Cardiac septum (tissue), 1 donor: ENCODE measurements at regions not wholly inside any gene's neighbourhood (a gene's known extent, or its start where the extent isn't known, plus 50 kb on each side); places are given as distances from the start of the nearest gene placed in this dataset.
"Not testable (repeated sequence)": the region's sequence is repeated elsewhere in the genome, so short reads cannot be mapped to it uniquely, and the experiment has no call there.

Source experiments
- DNase-seq: peaks from one replicate; pipeline ENCODE4 v3.0.0-alpha.2; 2020; ENCODE audit warnings: low spot score
- intact Hi-C: fragments of 100-400 bp; cut with DNase I; formaldehyde crosslinking; loops from one replicate; pipeline ENCODE4 v1.14.0; 2022
- donor health status: DM: no; HTN: no; CAD: no.

DNA sequence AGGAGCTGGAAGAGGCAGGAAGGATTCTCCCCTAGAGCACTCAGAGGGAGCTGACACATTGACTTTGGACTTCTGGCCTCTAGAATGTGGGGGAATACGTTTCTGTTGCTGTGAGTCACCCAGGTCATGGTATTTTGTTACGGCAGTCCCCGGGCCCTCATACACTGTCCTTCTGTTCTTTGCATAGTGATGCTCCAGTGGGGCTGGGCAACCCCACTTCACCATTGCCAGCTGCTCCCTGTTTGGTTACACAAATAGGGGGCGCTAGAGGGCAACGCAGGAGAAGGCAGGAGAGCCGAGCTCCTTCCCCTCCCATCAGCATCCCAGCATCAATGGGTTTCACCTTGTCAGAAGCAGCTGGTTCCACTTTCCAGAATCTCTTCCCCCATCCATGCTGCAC, 257.7 kb upstream of the FOXF1 start:
- no peak for DNase-seq

DNA sequence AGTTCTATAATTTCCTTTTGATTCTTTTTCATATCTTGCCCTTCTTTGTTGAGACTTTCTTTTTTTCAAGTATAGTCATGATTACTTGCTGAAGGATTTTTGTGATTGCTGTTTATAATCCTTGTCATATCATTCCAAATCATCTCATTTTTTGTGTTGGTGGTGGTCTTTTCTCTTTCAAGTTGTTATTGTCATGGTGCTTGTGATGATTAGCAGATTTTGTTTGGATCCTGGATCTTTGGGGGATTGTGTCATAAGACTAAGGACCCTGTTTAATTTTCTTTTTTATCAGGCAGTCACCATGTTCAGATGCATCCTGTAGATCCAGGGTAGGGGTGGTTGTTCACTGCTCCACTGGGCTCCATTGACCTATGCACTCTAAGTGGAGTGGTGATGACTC, 254.4 kb upstream of the FOXF1 start:
- no peak for DNase-seq
- intact Hi-C loops: no loop called here

More for the DNA sequence above, 257.7 kb upstream of the FOXF1 start:
- intact Hi-C loops: no loop called here

DNA sequence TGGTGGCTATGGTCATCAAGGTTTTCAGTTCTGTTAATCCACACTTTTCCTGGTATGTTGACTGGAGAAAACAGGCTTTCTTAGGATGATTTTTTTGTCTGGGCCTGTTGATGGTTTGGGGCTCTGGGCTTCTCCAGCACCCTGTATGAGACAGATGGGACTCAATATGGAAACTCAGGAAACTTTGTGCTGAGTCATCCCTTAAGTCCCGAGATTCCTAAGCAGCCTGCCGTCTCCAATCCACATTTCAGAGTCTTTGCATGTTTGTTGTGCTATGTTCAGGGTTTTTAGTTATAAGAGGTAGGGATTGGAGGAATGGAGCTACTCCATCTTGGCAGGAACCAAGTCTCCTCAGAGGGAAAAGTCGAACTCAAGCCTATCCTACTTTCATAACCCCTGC, 253.3 kb upstream of the FOXF1 start:
- intact Hi-C loops: no loop called here

DNA sequence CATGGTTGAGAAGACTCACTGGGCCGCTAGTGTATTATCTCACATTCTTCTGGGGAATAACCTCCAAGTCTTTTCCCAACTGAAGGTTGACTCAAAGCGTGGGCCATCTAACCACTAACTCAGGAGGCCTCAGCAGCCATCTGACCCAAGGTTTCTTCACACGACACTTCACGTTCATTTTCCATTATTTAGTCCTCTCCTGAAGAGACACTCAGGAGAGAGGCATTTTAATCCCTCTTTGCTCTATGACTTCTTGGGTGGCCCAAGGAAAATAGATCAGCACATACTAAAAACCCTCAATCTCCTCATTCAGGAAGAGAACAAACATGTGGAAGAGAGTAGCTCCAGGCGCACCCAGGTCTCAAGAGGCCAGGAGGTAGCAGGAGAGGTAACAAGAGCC, 252.8 kb upstream of the FOXF1 start:
- DNase-seq: no peak
- intact Hi-C loops: no loop called here

More for the DNA sequence above, 253.3 kb upstream of the FOXF1 start:
- DNase-seq: no peak

DNA sequence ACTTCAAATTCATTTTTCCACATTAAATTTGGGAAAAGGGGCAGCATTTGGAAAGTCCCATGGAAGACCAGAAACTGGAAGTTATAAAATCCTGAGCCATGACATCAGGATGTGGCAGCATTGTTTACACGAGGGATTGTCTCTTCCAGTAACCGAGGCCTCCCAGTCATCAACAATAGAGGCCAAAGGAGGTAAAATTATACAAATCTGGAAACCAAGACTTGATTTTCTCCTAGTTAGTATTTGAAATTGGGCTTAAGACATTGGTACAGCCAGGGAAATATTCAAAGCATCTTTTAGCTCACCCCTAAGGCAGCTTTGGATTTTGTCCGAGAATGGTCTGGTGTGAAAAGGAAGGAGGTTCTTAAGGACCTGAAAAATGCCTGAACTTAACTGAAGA, 251.6 kb upstream of the FOXF1 start:
- intact Hi-C loops: no loop called here
- DNase-seq: no peak

DNA sequence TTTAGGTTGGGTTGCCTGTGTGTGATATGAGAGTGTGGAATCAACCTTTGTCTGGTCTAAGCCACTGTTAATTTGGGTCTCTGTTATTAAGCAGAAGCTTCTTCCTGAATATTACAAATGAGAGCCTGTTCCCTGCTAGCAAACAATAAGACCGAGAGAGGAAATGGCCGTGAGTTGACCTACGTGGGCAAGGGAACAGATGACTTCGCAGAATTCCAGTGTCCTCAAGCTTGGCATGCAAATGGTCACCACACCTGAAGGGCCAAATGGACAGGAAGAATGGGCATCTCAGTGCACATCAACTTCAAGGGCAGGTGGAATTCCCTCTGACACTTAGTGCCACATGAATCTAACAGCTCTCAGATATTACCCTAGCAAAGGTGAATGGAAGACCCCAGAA, 250.8 kb upstream of the FOXF1 start:
- intact Hi-C loops: no loop called here
- DNase-seq: no peak

DNA sequence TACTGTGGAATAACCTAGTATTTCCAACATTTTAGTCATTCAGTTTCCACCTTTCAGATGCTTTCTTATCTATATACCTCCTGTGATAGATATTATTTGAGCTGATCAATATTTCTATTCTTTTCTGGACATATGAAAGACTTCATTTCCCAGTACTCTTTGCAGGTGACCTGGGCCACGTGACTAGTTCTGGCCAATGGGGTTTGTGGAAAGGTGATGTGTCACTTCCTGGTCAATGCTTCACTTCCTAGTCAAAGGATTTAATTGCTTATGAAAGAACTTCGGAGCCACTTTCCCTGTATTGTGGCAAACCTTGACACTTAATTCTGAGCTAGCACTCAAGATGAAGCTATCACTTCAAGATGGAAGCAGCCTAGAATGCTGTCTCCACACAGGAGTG, 248.9 kb upstream of the FOXF1 start:
- intact Hi-C loops: no loop called here
- no peak for DNase-seq

DNA sequence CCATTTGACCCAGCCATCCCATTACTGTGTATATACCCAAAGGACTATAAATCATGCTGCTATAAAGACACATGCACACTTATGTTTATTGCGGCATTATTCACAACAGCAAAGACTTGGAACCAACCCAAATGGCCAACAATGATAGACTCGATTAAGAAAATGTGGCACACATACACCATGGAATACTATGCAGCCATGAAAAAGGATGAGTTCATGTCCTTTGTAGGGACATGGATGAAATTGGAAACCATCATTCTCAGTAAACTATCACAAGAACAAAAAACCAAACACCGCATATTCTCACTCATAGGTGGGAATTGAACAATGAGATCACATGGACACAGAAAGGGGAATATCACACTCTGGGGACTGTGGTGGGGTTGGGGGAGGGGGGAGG, 242.7 kb upstream of the FOXF1 start:
- intact Hi-C loops, DNase-seq: not testable (repeated sequence)

DNA sequence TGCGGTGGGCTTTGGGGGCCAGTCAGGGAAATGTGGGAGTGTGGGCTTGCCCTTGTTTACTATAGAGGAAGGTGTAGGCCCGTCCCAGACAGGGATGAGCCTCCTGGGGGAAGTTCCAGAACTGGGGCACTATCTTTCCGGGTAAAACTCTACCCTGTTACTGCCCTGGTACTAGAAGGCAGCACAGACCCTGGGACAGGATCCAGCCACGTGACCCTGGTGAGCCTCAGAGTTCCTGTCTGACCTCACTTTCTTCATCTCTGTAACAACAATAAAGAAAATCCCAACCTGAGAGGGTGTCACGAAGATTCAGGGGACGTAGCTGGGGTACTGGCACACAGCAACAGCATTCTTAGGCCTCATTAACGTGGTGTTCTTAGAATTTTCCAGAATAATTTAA, 239.6 kb upstream of the FOXF1 start:
- intact Hi-C loops: no loop called here
- no peak for DNase-seq

DNA sequence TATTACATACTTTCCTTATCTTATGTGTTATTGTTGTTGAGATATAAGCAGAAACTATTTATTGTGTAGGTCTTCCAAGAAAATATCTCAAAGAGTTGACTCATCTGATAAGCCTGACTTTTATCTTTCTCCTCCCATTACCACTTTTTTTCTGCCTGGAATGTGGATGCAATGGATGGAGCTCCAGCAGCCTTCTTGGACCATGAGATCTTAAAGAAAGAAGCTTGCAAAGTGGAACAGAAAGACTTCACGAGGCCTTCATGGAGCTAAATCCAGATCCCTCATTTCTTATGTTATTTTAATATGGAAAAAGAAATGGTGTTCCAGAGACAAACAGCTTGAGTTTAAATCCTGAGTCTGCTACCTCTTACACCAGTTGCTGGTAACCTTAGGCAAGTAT, 237.6 kb upstream of the FOXF1 start:
- intact Hi-C loops: no loop called here
- no peak for DNase-seq

DNA sequence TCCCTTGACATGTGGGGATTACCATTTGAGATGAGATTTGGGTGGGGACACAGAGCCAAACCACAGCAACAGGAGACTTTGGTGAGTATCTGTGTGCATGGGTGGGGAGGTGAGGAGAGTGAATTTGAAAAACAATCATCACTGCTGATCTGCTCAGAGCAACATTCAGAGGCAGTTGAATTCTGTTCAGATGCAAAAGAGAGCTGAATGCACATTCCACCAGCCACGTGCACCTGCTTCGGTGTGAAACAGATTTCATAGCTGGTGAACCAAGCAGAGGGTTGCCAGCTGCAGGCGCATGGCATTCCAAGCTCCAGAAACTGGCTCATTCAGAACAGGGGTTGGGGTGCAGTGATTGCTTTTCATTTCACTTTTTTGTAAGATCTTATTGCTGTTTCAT, 233.1 kb upstream of the FOXF1 start:
- DNase-seq: no peak
- intact Hi-C loops: no loop called here

DNA sequence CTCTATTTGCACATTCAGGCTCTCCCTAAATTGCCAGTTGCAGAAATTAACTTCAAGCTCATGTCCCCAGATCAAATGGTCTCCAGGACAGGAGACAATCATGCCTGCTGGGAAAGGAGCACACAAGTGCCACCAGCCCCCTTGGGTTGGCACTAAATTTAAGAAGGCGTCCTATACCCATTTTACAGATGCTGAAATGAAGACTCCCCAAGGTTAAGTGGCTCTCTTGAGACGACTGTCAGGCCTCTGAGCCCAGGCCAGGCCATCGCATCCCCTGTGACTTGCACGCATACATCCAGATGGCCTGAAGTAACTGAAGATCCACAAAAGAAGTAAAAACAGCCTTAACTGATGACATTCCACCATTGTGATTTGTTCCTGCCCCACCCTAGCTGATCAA, 232.5 kb upstream of the FOXF1 start:
- intact Hi-C loops, DNase-seq: not testable (repeated sequence)

DNA sequence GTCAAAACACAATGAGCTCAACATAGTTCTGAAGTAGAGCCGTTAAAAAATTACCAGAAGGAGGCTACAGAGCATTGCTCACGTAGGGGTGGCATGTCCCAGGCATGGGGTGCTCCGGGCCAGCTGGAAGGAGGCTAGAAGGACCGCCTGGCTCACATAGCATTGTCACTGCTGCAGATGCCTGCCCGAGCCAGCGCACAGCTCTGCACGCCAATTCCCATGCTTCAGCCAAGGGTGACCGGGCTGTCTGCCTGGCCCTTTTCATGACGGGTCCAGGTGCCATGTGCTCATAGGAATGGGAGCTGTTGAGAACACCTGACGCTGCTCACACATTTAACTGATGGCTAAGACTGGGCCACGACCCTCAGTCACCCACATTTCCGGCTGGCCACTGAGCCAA, 228.9 kb upstream of the FOXF1 start:
- no peak for DNase-seq
- intact Hi-C loops: no loop called here

DNA sequence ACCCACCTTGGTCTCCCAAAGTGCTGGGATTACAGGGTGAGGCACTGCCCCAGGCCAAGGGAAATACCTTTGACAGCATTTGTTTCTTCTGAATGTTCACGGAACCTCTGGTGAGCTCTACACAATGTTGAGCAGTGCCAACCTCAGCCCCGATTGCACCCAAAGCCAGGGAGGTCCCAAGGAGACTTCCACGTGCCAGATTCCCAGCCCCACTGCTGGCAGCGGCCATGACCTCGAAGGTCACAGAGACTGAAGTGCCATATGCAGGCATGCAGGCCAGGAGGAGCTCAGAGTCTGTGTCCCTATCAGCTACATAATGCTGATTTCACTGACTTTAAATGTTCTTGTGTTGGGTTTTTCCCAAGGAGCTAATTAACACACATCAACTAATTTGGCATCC, 226.4 kb upstream of the FOXF1 start:
- DNase-seq: no peak
- intact Hi-C loops: no loop called here

DNA sequence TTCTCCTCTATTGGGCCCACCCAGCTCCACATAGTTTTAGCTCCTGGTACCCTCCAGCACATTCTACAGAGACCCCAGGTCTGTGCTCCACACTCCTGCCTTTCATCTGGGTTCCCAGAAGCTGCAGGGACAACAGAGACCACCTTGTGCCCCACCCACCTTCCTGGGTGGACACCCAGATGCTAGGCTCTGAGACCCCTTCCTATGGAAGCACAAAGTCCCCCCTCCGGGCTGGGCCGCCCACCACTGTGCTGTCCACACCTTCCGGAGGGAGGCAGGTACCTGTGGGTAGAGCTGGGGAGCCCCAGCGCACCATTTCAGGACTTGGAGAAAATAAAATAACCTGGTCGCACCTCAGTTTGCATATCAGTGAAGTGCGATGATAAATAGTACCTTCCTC, 224.9 kb upstream of the FOXF1 start:
- intact Hi-C loops: no loop called here
- no peak for DNase-seq

DNA sequence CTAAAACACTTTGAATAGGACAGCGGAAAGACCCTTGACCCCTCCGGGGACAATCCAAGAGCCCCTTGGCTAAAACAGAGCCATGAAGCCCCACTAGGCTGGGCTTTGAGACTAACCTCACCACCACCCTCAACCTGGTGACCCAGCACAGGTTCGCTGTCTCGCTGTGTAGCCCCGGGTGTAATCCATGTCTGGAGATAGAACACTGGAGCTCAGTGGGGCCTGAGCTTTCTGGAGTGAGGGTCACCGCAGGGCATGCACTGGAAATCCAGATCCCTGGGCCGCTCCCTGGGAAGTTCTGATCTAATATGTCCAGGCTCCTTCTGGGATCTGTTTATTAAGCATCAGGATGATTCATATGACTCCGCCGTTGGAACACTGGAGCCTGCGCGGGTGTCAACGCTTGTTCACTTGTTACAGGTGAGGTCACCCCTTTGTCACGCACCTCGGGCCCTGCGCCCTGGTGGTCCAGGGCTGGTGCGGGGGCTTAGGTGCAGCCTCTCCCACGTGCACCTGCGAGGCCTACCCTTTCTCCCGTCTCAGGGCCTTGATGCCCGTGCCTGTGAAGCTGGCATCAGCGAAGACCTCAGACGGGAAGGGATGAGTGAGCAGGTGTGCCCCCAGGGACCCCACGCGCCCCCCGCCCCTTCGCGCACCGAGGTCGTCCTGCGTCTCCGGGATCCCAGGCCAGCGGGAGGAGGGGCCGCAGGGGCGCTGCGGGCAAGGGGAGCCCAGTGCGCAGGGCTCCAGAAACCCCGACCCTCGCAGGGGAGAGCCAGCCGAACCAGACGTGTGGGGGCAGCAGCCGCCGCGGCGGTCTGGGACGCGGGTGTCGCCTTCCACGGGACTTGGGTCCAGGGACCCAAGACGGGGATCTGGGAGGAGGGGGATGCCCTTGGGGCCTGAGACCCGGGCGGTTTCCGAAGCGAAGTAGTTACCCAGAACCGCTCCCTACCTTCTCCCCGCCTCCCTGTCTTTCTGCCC, 224.1 kb upstream of the FOXF1 start:
- no peak for DNase-seq
- intact Hi-C loops: no loop called here

DNA sequence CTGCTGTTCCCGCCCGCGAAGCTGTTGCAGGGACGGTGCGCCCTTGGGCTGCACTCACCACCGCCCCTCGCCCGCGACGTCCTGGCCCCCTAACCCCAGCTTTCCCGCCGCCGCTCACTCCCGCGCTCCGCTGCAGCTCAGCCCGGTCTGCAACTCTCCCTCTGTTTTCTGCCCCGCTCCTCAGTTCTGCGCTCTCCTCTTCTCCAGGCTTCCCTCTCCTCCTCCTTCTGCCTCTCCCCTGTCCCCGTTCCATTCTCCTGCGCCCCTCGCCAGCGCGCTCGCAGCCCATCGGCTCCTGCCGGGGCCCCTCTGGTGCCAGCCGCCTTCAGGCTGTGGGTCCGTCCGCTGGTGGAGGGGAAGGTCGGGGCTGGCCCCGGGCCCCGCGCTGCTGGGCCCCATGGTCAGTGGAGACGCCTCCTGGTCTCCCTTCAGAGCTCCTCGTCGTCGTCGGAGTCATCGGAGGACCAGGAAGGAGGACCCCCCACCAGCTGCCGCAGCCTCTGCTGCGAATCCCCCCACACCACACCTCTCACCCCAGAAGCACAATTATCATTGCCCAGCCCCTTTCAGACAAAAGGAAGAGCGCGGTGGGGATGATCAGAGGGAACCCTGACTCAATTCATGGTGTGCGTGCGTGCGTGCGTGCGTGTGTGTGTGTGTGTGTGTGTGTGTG, 223.2 kb upstream of the FOXF1 start:
- no peak for DNase-seq
- intact Hi-C loops: no loop called here

DNA sequence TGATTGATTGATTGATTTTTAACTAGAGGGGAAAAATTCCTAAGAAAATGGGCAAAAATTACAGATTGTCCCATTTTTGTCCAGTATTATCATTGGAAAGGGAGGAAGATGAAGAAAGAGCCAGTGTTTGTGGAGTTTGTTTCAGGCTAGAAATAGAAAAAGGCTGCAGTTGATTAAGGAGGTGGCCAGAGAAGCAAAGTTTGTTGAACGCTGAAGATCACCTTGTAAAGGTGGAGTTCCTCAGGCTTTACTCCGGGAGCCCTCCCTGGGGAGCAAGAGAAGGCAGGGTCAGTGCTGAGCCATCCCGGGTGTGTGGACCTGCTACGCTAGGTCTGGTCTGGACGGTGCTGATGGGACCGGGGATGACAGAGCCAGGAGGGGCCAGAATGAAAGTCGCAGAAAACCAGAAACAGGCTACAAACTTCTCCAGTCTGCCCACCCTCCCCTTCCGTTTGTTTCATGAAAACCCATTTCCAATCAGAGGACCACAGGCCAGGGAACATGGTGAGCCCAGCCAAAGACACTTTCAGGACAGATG, 222.6 kb upstream of the FOXF1 start:
- intact Hi-C loops: no loop called here
- DNase-seq: no peak

DNA sequence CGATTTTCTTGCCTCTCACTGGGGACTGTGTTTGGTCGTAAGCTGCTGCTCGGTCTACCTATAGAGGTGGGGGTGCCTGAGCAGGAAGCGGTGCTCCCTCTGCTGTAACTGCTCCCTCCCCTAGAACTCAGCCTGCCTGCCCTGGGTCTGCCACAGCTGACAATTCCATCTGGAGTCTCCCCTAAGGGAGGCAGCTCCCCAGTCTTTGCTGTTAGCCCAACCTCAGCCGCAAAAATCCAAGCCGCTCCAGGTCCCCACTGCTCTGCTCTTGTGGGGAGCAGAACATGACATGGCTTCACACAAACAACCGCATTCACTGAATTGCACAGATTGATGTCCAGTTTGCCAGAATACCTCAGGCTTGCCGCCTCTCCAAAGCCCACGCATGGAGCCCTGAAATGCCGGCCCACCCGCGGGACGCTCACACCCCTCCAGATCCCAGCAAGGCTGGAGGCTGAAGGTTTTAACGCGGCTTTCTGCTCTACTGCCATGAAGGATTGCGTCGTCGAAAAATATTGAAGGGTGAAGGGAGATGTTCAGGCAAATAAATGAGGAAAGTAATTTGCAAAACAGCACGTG, 221.5 kb upstream of the FOXF1 start:
- intact Hi-C loops: no loop called here
- no peak for DNase-seq

DNA sequence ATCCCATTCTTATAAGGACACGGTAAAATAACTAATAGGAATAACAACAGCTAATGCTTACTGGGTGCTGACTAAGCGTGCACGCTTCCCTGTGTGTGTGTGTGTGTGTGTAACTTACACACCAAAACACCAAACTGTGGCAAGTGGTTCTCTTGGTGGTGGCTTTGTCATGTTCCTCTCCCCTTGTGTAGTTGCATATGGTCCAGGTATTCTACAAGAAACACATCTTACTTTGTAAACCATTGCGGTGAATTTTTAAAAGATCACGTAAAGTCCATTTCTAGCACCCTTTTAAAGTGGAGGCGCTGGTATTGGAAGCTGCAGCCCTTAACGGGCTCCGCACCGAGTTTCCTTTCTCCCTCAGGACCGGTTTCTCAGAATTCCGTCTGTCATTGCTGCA, 221.0 kb upstream of the FOXF1 start:
- intact Hi-C loops: no loop called here
- no peak for DNase-seq

DNA sequence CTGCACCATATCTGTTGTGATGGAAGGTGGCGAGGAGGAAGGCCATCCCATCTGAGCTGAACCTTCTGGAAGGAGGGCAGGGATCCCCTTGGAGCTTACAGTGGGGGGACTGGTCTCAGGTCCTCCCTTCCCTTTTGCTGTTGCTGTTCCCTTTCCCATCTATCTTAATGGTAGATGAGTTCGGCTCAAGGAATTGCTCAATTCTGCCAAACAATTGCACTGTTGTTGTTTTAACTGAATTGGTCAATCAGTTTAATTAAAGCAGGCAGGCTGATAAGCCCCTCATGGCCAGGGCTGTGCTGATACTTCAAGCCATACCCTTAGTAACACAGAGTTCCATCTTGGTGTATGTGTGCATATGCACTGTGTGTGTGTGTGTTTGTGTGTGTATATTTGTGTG, 220.4 kb upstream of the FOXF1 start:
- DNase-seq: no peak
- intact Hi-C loops: no loop called here
